MCF 10A (cell line): ENCODE measurements at regions not wholly inside any gene's neighbourhood (a gene's known extent, or its start where the extent isn't known, plus 50 kb on each side); places are given as distances from the start of the nearest gene placed in this dataset.

Source experiments
- BruUV-seq: library from RNA; stranded (reverse); fragments of 400-500 nt; replicated peaks from 2 replicates; lab custom pipeline; 2021; lab: Mats Ljungman, UMichigan
- CTCF ChIA-PET: fragments of 300-600 bp; sonication (Branson Sonifier 250); formaldehyde crosslinking; extraction: SDS; loops from one replicate; lab custom pipeline; 2021; ENCODE audit warnings: antibody characterized with exemption, inconsistent platforms; lab: Yijun Ruan, JAX
- POLR2A ChIA-PET: fragments of 300-600, 350-650 bp; sonication (Branson Sonifier 250); formaldehyde crosslinking; extraction: SDS; loops from one replicate; lab custom pipeline; 2020; ENCODE audit warnings: antibody characterized with exemption, inconsistent platforms; lab: Yijun Ruan, JAX
- DNase-seq: peaks from one replicate; pipeline ENCODE4 v3.0.0-alpha.2; 2018; ENCODE audit not compliant: unreplicated experiment
- H3K27ac Mint-ChIP-seq: one replicate; pipeline ENCODE4 v1.8.0; 2022; ENCODE audit warnings: mild to moderate bottlenecking, low read depth, mixed read lengths; ENCODE audit not compliant: unreplicated experiment
- H3K27me3 Mint-ChIP-seq: one replicate; pipeline ENCODE4 v1.8.0; 2022; ENCODE audit warnings: mixed read lengths; ENCODE audit not compliant: insufficient read depth, unreplicated experiment
- H3K36me3 Mint-ChIP-seq: one replicate; pipeline ENCODE4 v1.8.0; 2022; ENCODE audit warnings: mild to moderate bottlenecking, moderate library complexity, mixed read lengths; ENCODE audit not compliant: insufficient read depth, unreplicated experiment
- H3K4me1 Mint-ChIP-seq: one replicate; pipeline ENCODE4 v1.8.0; 2022; ENCODE audit warnings: mixed read lengths; ENCODE audit not compliant: insufficient read depth, unreplicated experiment
- H3K4me3 Mint-ChIP-seq: one replicate; pipeline ENCODE4 v1.8.0; 2022; ENCODE audit warnings: mild to moderate bottlenecking, moderate library complexity, mixed read lengths; ENCODE audit not compliant: unreplicated experiment
- H3K9me3 Mint-ChIP-seq: one replicate; pipeline ENCODE4 v1.8.0; 2022; ENCODE audit warnings: mixed read lengths; ENCODE audit not compliant: unreplicated experiment
- intact Hi-C: fragments of 100-400 bp; cut with micrococcal nuclease; formaldehyde crosslinking; loops from 2 replicates; pipeline ENCODE4 v1.14.1; 2022
- TF ChIP-seq, protein P1 (sequence below): fragments of 200-600 bp; IDR thresholded peaks from one replicate; pipeline ENCODE4 v1.8.0; 2022; ENCODE audit warnings: antibody characterized with exemption, mild to moderate bottlenecking; ENCODE audit not compliant: unreplicated experiment

DNA sequence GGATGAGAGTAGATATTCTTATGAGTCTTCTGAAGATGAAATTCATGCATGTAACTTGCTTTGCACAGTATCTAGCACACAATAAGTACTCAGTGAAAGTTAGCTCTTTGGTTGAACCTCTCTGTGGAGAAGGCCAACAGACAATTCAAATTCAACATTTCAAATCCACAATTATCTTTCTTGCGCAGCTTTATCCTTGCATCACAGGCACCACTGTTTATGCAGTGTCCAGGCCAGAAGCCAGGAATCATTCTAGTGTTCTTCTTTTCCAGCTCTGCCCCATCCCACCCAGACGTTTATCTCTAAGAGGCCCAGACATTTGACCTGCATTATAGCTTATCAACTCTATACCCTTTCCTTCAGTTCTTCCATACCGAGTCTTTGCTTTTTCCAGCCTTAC, 254.7 kb upstream of the OBI1 start:
- H3K36me3 Mint-ChIP-seq, result no peaks in the 10 kb centered on the region
- no peaks in the 10 kb centered on the region for H3K9me3 Mint-ChIP-seq
- intact Hi-C loops, result no loop called here
- H3K27me3 Mint-ChIP-seq, result peaks cover 28% of the 10 kb centered on the region
- no peak overlapping the region for H3K27ac Mint-ChIP-seq
- no TSS peak for BruUV-seq
- ChIA-PET POLR2A (no interaction called here), CTCF (interaction anchor here (0.6 kb wide), 1 partner anchor 106 kb away, joined by 3 read pairs; no protein-coding TSS in a partner anchor)
- TF ChIP-seq, protein P1, sequence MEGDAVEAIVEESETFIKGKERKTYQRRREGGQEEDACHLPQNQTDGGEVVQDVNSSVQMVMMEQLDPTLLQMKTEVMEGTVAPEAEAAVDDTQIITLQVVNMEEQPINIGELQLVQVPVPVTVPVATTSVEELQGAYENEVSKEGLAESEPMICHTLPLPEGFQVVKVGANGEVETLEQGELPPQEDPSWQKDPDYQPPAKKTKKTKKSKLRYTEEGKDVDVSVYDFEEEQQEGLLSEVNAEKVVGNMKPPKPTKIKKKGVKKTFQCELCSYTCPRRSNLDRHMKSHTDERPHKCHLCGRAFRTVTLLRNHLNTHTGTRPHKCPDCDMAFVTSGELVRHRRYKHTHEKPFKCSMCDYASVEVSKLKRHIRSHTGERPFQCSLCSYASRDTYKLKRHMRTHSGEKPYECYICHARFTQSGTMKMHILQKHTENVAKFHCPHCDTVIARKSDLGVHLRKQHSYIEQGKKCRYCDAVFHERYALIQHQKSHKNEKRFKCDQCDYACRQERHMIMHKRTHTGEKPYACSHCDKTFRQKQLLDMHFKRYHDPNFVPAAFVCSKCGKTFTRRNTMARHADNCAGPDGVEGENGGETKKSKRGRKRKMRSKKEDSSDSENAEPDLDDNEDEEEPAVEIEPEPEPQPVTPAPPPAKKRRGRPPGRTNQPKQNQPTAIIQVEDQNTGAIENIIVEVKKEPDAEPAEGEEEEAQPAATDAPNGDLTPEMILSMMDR, result no peak
- no peak for DNase-seq
- H3K4me3 Mint-ChIP-seq, result no peak overlapping the region
- H3K4me1 Mint-ChIP-seq, result no peaks in the 10 kb centered on the region

DNA sequence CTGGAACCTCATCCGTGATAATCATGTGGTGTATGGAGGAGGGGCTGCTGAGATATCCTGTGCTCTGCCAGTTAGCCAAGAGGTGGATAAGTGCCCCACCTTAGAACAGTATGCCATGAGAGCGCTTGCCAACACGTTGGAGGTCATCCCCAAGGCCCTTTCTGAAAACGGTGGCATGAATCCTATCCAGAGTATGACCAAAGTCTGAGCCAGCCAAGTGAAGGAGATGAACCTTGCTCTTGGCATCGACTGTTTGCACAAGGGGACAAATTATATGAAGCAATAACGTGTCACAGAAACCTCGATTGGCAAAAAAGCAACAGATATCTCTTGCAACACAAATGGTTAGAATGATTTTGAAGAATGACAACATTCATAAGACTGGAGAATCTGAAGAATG, 251.2 kb upstream of the OBI1 start:
- intact Hi-C loops, result no loop called here
- no peaks in the 10 kb centered on the region for H3K4me1 Mint-ChIP-seq
- no peak for DNase-seq
- H3K27ac Mint-ChIP-seq, result no peak overlapping the region
- no peaks in the 10 kb centered on the region for H3K36me3 Mint-ChIP-seq
- H3K9me3 Mint-ChIP-seq, result no peaks in the 10 kb centered on the region
- H3K27me3 Mint-ChIP-seq, result peaks cover 21% of the 10 kb centered on the region
- ChIA-PET POLR2A (no interaction called here), CTCF (no interaction called here)
- no TSS peak for BruUV-seq
- TF ChIP-seq, protein P1, result no peak
- no peak overlapping the region for H3K4me3 Mint-ChIP-seq

DNA sequence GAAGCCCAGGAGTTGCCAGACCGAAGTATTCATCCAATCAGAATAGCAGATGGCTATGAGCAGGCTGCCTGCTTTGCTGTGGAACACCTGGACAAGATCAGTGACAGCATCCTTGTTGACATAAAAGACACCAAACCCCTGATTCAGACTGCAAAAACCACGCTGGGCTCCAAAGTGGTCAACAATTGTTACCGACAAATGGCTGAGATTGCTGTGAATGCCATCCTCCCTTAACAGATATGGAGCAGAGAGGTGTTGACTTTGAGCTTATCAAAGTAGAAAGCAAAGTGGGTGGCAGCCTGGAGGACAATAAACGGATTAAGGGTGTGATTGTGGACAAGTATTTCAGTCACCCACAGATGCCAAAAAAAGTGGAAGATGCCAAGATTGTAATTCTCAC, 250.3 kb upstream of the OBI1 start:
- POLR2A ChIA-PET, result no interaction called here
- no peak for DNase-seq
- Mint-ChIP-seq H3K4me1 (no peaks in the 10 kb centered on the region), H3K27ac (no peak overlapping the region), H3K27me3 (peaks cover 21% of the 10 kb centered on the region), H3K9me3 (no peaks in the 10 kb centered on the region), H3K4me3 (no peak overlapping the region), H3K36me3 (no peaks in the 10 kb centered on the region)
- no TSS peak for BruUV-seq
- CTCF ChIA-PET, result interaction anchor here (0.6 kb wide), 1 partner anchor 102 kb away, joined by 3 read pairs; no protein-coding TSS in a partner anchor
- intact Hi-C loops, result no loop called here
- TF ChIP-seq, protein P1, result no peak

DNA sequence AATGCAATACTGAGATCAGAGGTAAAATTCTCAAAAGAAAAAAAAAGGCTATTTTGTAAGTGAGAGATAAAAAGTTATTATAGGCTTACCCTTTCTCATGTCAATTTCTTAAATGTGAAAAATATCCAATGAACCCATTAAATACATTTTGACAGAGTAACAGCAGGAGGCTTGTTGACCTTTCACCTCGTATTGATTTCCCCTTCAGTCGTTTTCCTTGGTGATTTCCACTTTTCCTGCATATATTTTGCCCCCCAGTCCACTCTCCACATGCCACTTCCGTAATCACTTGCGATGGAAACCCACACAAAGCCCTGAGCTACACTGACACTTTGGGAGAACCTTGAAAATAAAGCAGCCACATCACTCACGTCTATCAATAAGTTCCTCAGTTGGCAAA, 248.1 kb upstream of the OBI1 start:
- no peak for DNase-seq
- Mint-ChIP-seq H3K27ac (no peak overlapping the region), H3K4me3 (no peak overlapping the region), H3K36me3 (no peaks in the 10 kb centered on the region), H3K9me3 (no peaks in the 10 kb centered on the region), H3K27me3 (peaks cover 21% of the 10 kb centered on the region), H3K4me1 (no peaks in the 10 kb centered on the region)
- intact Hi-C loops, result no loop called here
- TF ChIP-seq, protein P1, result no peak
- POLR2A ChIA-PET, result no interaction called here
- BruUV-seq, result no TSS peak
- CTCF ChIA-PET, result no interaction called here
